Motor neuron (in vitro differentiated cells): ENCODE measurements at regions not wholly inside any gene's neighbourhood (a gene's known extent, or its start where the extent isn't known, plus 50 kb on each side); places are given as distances from the start of the nearest gene placed in this dataset.

Experiments
- ATAC-seq, 8 experiments: fragments of 200-7000 bp; cut with Tn5 transposase; replicated peaks in 6 of 8; 2 replicates each; pipeline ENCODE4 v1.8.0; 2021; ENCODE audit warnings: mild to moderate bottlenecking in 8 of 8, moderate library complexity in 8 of 8
- H3K27ac ChIP-seq, 2 donors: fragments of 250-450 bp; sonication (Bioruptor Pico); 2 replicates each; pipeline ENCODE4 v1.9.0; 2021; ENCODE audit warnings: antibody characterized with exemption in 2 of 2, mild to moderate bottlenecking in 2 of 2, moderate library complexity in 1 of 2
- H3K4me1 ChIP-seq, 2 donors: fragments of 250-450 bp; sonication (Bioruptor Pico); replicated peaks in 1 of 2; 2 replicates each; pipeline ENCODE4 v1.6.1; 2021; ENCODE audit warnings: antibody characterized with exemption in 2 of 2, mild to moderate bottlenecking in 2 of 2, moderate library complexity in 1 of 2
- H3K4me3 ChIP-seq, 5 donors: fragments of 250-450 bp; sonication (Bioruptor Pico); 2 replicates each; pipeline ENCODE4 v1.9.0; 2021; ENCODE audit warnings: antibody characterized with exemption in 5 of 5, mild to moderate bottlenecking in 5 of 5, moderate library complexity in 4 of 5
- WGBS, 10 experiments: fragments of 450-650 bp; shearing (Covaris generic); methylation state at CpG; one replicate each; pipeline ENCODE4 v1.0.0; 2022; 5-methylcytosine and 5-hydroxymethylcytosine counted together
- in situ Hi-C, 9 experiments: fragments of 400-800 bp; cut with MboI; loops; one replicate each; pipeline ENCODE4 v1.15.0; 2021; ENCODE audit warnings: low sequenced_read_pairs in 9 of 9, low pct_unique_long_range_greater_than_20kb in 2 of 9; ENCODE audit not compliant: unreplicated experiment in 9 of 9

GRCh38 chr2:51151490-51152140 is 119.7 kb upstream of the NRXN1 start:
- 40 to 100% (median 89%) methylated on average over 1 to 5 of the region's 30 CpGs; no CpG with 5 or more reads in 5 of the 10 experiments for WGBS, 10 experiments
- H3K4me3 ChIP-seq = no peak overlapping the region
- no peak overlapping the region for H3K27ac ChIP-seq
- in situ Hi-C loops = no loop called here
- no peaks in the 10 kb centered on the region for H3K4me1 ChIP-seq
- no peak for ATAC-seq

- in situ Hi-C loops = no loop called here
- Histone ChIP-seq H3K4me3 (no peak overlapping the region), H3K27ac (no peak overlapping the region), H3K4me1 (no peaks in the 10 kb centered on the region)
- WGBS, 10 experiments = 0 to 100% (median 72%) methylated on average over 1 to 2 of the region's 2 CpGs; no CpG with 5 or more reads in 4 of the 10 experiments
- ATAC-seq = peak in 5 of 8 experiments; percentile 39 to 77 (median 71)
Observed at GRCh38 chr2:51149725-51150124, 117.8 kb upstream of the NRXN1 start.

GRCh38 chr2:51145761-51146160 is 113.8 kb upstream of the NRXN1 start:
- Histone ChIP-seq H3K4me1 (peaks cover 0 to 2% of the 10 kb centered on the region in 2 donors), H3K27ac (no peak overlapping the region), H3K4me3 (no peak overlapping the region)
- WGBS, 10 experiments = 24 to 100% (median 84%) methylated on average over 1 to 6 of the region's 6 CpGs
- ATAC-seq = no peak
- in situ Hi-C loops = no loop called here

- no peak overlapping the region for H3K27ac ChIP-seq
- no peaks in the 10 kb centered on the region for H3K4me1 ChIP-seq
- WGBS, 10 experiments = 0 to 100% (median 66%) methylated on average over 1 to 3 of the region's 3 CpGs; no CpG with 5 or more reads in 4 of the 10 experiments
- in situ Hi-C loops = no loop called here
- no peak overlapping the region for H3K4me3 ChIP-seq
- no peak for ATAC-seq
Observed at GRCh38 chr2:51120754-51121280, 88.9 kb upstream of the NRXN1 start.

GRCh38 chr2:51111532-51111931 is 79.6 kb upstream of the NRXN1 start:
- WGBS, 10 experiments = 0 to 100% (median 84%) methylated on average over 1 to 3 of the region's 3 CpGs
- ATAC-seq = peak in 3 of 8 experiments; percentile 68 to 100 (median 88)
- H3K4me1 ChIP-seq = no peaks in the 10 kb centered on the region
- in situ Hi-C loops = no loop called here
- no peak overlapping the region for H3K27ac ChIP-seq
- H3K4me3 ChIP-seq = no peak overlapping the region

- H3K27ac ChIP-seq = no peak overlapping the region
- no peak overlapping the region for H3K4me3 ChIP-seq
- ATAC-seq = no peak
- in situ Hi-C loops = no loop called here
- WGBS, 10 experiments = 13 to 100% (median 100%) methylated on average over 1 of the region's 1 CpG; no CpG with 5 or more reads in 3 of the 10 experiments
- H3K4me1 ChIP-seq = no peaks in the 10 kb centered on the region
Observed at GRCh38 chr2:51108794-51109193, 76.9 kb upstream of the NRXN1 start.

- Histone ChIP-seq H3K4me1 (peaks cover 0 to 3% of the 10 kb centered on the region in 2 donors), H3K27ac (no peak overlapping the region), H3K4me3 (no peak overlapping the region)
- whole genome bisulfite sequencing, 10 experiments = 0 to 84% (median 50%) methylated on average over 1 to 2 of the region's 2 CpGs; no CpG with 5 or more reads in 1 of the 10 experiments
- ATAC-seq = no peak
- in situ Hi-C loops = no loop called here
Observed at GRCh38 chr2:51107841-51108240, 75.9 kb upstream of the NRXN1 start.

GRCh38 chr2:51105811-51106210 is 73.9 kb upstream of the NRXN1 start:
- Histone ChIP-seq H3K4me3 (no peak overlapping the region), H3K27ac (no peak overlapping the region), H3K4me1 (peaks cover 0 to 6% of the 10 kb centered on the region in 2 donors)
- no peak for ATAC-seq
- in situ Hi-C loops = no loop called here
- 0 to 100% (median 91%) methylated on average over 1 to 2 of the region's 2 CpGs for WGBS, 10 experiments

- Histone ChIP-seq H3K27ac (no peak overlapping the region), H3K4me1 (peaks cover 0 to 6% of the 10 kb centered on the region in 2 donors), H3K4me3 (no peak overlapping the region)
- in situ Hi-C loops = no loop called here
- ATAC-seq = peak in 5 of 8 experiments; percentile 60 to 94 (median 75)
- 8 to 82% (median 70%) methylated on average over 1 to 5 of the region's 6 CpGs; no CpG with 5 or more reads in 2 of the 10 experiments for WGBS, 10 experiments
Observed at GRCh38 chr2:51103205-51103604, 71.3 kb upstream of the NRXN1 start.

- H3K4me3 ChIP-seq = no peak overlapping the region
- in situ Hi-C loops = no loop called here
- 0 to 100% (median 99%) methylated on average over 1 to 4 of the region's 4 CpGs; no CpG with 5 or more reads in 2 of the 10 experiments for WGBS, 10 experiments
- ATAC-seq = no peak
- no peaks in the 10 kb centered on the region for H3K4me1 ChIP-seq
- no peak overlapping the region for H3K27ac ChIP-seq
Observed at GRCh38 chr2:51093016-51093415, 61.1 kb upstream of the NRXN1 start.

- in situ Hi-C loops = no loop called here
- Histone ChIP-seq H3K4me3 (no peak overlapping the region), H3K27ac (no peak overlapping the region), H3K4me1 (no peaks in the 10 kb centered on the region)
- 4 to 100% (median 73%) methylated on average over 1 to 3 of the region's 3 CpGs for WGBS, 10 experiments
- ATAC-seq = peak in 2 of 8 experiments; percentile 35 to 91
Observed at GRCh38 chr2:51085420-51086068, 53.6 kb upstream of the NRXN1 start.

GRCh38 chr2:51084750-51085149 is 52.8 kb upstream of the NRXN1 start:
- Histone ChIP-seq H3K27ac (no peak overlapping the region), H3K4me3 (no peak overlapping the region), H3K4me1 (no peaks in the 10 kb centered on the region)
- in situ Hi-C loops = no loop called here
- WGBS, 10 experiments = 0 to 100% (median 61%) methylated on average over 1 to 2 of the region's 2 CpGs; no CpG with 5 or more reads in 2 of the 10 experiments
- no peak for ATAC-seq
